Astrocyte (in vitro differentiated cells and primary cell): ENCODE measurements at regions not wholly inside any gene's neighbourhood (a gene's known extent, or its start where the extent isn't known, plus 50 kb on each side); places are given as distances from the start of the nearest gene placed in this dataset.

Experiments
- DNase-seq: peaks from one replicate; pipeline ENCODE4 v3.0.0-alpha.2; 2010; ENCODE audit warnings: low read depth
- FAIRE-seq: peaks from 2 replicates; lab custom pipeline; 2011; peaks lifted over from hg19 to GRCh38; lab: Jason Lieb, UNC
- H2AFZ ChIP-seq: 2 replicates; pipeline ENCODE4 v1.6.0; 2012; ENCODE audit warnings: low read depth, low read length, inconsistent platforms
- H3K27ac ChIP-seq: 2 replicates; pipeline ENCODE4 v1.5.1; 2011; ENCODE audit warnings: low read depth, low read length, inconsistent platforms
- H3K27me3 ChIP-seq: 2 replicates; pipeline ENCODE4 v1.6.0; 2011; ENCODE audit warnings: low read length, inconsistent platforms; ENCODE audit not compliant: insufficient read depth
- H3K36me3 ChIP-seq: 2 replicates; pipeline ENCODE4 v1.5.1; 2011; ENCODE audit warnings: low read length, inconsistent platforms; ENCODE audit not compliant: insufficient read depth
- H3K4me1 ChIP-seq: 2 replicates; pipeline ENCODE4 v1.5.1; 2011; ENCODE audit warnings: low read length, inconsistent platforms; ENCODE audit not compliant: insufficient read depth
- H3K4me2 ChIP-seq: 2 replicates; pipeline ENCODE4 v1.6.0; 2012; ENCODE audit warnings: low read length, inconsistent platforms
- H3K4me3 ChIP-seq: 2 replicates; pipeline ENCODE4 v1.5.1; 2011; ENCODE audit warnings: low read depth, mild to moderate bottlenecking, low read length, inconsistent platforms; ENCODE audit not compliant: insufficient read depth
- H3K79me2 ChIP-seq: 2 replicates; pipeline ENCODE4 v1.6.0; 2012; ENCODE audit warnings: mild to moderate bottlenecking, low read length, inconsistent platforms; ENCODE audit not compliant: insufficient read depth
- H3K9ac ChIP-seq: 2 replicates; pipeline ENCODE4 v1.6.0; 2012; ENCODE audit warnings: mild to moderate bottlenecking, low read length, inconsistent platforms
- H3K9me3 ChIP-seq: 2 replicates; pipeline ENCODE4 v1.5.1; 2012; ENCODE audit warnings: low read depth, mild to moderate bottlenecking, low read length, inconsistent platforms; ENCODE audit not compliant: insufficient read depth
- H4K20me1 ChIP-seq: 2 replicates; pipeline ENCODE4 v1.6.0; 2012; ENCODE audit warnings: low read length, inconsistent platforms; ENCODE audit not compliant: insufficient read depth
- H3K27ac Mint-ChIP-seq: one replicate; pipeline ENCODE4 v1.8.0; 2021; ENCODE audit warnings: mild to moderate bottlenecking, mixed read lengths; ENCODE audit not compliant: unreplicated experiment
- H3K27me3 Mint-ChIP-seq: one replicate; pipeline ENCODE4 v1.8.0; 2021; ENCODE audit warnings: low read depth, mixed read lengths; ENCODE audit not compliant: unreplicated experiment
- H3K36me3 Mint-ChIP-seq: one replicate; pipeline ENCODE4 v1.8.0; 2021; ENCODE audit warnings: low read depth, mixed read lengths; ENCODE audit not compliant: unreplicated experiment
- H3K4me1 Mint-ChIP-seq: one replicate; pipeline ENCODE4 v1.8.0; 2021; ENCODE audit warnings: low read depth, mixed read lengths; ENCODE audit not compliant: unreplicated experiment
- H3K4me3 Mint-ChIP-seq: one replicate; pipeline ENCODE4 v1.8.0; 2021; ENCODE audit warnings: mild to moderate bottlenecking, moderate library complexity, mixed read lengths; ENCODE audit not compliant: unreplicated experiment
- H3K9me3 Mint-ChIP-seq: one replicate; pipeline ENCODE4 v1.8.0; 2021; ENCODE audit warnings: mild to moderate bottlenecking, mixed read lengths; ENCODE audit not compliant: unreplicated experiment
- EZH2 ChIP-seq: IDR thresholded peaks from 2 replicates; pipeline ENCODE4 v1.6.1; 2012; ENCODE audit warnings: mild to moderate bottlenecking, low read length, inconsistent platforms; ENCODE audit not compliant: insufficient read depth
- TF ChIP-seq, protein P1 (sequence below): IDR thresholded peaks from 2 replicates; pipeline ENCODE4 v1.5.1; 2011; ENCODE audit warnings: low read depth, mild to moderate bottlenecking, inconsistent platforms, low read length, moderate library complexity; ENCODE audit not compliant: insufficient read depth

DNA sequence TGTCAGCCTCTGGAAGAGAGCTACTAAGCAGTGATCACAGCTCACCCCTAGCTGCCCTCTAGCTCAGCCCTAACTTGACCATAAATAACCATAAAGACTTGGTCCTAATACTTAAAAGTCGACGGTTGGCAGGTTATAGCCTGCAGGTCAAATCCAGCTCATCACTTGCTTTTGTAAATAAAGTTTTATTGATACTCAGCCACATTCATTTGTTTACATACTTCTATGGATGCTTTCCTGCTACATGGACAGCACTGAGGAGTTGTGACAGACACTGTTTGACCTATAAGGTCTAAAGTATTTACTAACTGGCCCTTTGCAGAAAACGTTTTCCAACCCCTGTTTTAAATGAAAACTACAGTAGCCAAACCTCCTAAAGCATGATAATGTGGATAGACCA lies 151.6 kb upstream of the ASIC2 start:
- FAIRE-seq (no peak), DNase-seq (no peak)
- Histone ChIP-seq H2AFZ (no peak overlapping the region), H3K4me3 (no peak overlapping the region), H3K27me3 (no peaks in the 10 kb centered on the region), H3K27ac (no peak overlapping the region), H3K79me2 (no peaks in the 10 kb centered on the region), H3K4me1 (no peaks in the 10 kb centered on the region), H4K20me1 (no peaks in the 10 kb centered on the region), H3K4me2 (no peak overlapping the region), H3K9ac (no peak overlapping the region), H3K36me3 (no peaks in the 10 kb centered on the region), H3K9me3 (peaks cover 5% of the 10 kb centered on the region)
- TF ChIP-seq, protein P1, sequence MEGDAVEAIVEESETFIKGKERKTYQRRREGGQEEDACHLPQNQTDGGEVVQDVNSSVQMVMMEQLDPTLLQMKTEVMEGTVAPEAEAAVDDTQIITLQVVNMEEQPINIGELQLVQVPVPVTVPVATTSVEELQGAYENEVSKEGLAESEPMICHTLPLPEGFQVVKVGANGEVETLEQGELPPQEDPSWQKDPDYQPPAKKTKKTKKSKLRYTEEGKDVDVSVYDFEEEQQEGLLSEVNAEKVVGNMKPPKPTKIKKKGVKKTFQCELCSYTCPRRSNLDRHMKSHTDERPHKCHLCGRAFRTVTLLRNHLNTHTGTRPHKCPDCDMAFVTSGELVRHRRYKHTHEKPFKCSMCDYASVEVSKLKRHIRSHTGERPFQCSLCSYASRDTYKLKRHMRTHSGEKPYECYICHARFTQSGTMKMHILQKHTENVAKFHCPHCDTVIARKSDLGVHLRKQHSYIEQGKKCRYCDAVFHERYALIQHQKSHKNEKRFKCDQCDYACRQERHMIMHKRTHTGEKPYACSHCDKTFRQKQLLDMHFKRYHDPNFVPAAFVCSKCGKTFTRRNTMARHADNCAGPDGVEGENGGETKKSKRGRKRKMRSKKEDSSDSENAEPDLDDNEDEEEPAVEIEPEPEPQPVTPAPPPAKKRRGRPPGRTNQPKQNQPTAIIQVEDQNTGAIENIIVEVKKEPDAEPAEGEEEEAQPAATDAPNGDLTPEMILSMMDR = no peak
- no peak for TF ChIP-seq EZH2
- Mint-ChIP-seq H3K27me3 (peaks cover 3% of the 10 kb centered on the region), H3K4me3 (no peak overlapping the region), H3K4me1 (no peaks in the 10 kb centered on the region), H3K27ac (no peak overlapping the region), H3K9me3 (peaks cover 7% of the 10 kb centered on the region), H3K36me3 (no peaks in the 10 kb centered on the region)

DNA sequence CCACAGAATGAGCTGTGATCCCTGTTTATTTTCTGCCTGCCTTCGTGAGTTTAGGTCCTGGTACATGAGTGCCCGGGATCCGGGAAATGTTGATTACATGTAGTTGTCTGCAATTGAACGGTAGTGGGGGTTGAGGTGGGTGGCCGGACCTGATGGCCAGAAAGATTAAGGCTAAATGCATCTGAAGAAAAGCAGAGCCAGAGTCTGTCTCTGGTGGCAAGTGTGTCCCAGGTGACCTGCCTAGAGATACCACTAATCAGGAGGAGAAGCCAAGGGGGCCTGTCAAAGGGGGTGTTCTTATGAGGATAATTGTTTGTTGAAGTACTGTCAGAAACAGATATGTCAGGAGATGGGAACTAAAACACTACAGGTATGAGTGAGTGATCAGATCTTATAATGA lies 154.0 kb upstream of the ASIC2 start:
- H3K9ac ChIP-seq = no peak overlapping the region
- FAIRE-seq = no peak
- peaks cover 3% of the 10 kb centered on the region for H3K27me3 Mint-ChIP-seq

DNA sequence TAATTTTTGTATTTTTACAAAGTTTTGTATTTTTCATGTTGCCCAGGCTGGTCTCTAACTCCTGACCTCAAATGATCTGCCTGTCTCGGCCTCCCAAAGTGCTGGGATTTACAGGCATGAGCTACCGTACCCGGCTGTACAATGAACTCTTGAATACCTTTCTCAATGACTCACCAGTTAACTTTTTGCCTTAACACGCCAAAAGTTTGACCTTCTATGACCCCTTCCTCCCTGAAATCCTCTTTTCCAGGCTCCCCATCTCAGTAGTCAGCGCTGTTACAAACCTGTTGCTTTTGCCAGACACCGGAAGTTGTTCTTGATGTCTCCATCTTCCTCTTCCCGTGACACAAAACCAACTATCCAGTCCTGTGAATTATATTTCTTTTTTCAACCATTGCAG lies 158.1 kb upstream of the ASIC2 start:
- Histone ChIP-seq H3K27ac (no peak overlapping the region), H3K9ac (no peak overlapping the region), H3K4me2 (no peak overlapping the region), H3K4me1 (no peaks in the 10 kb centered on the region), H3K36me3 (no peaks in the 10 kb centered on the region), H3K4me3 (no peak overlapping the region), H3K9me3 (no peaks in the 10 kb centered on the region), H4K20me1 (no peaks in the 10 kb centered on the region), H3K79me2 (no peaks in the 10 kb centered on the region), H3K27me3 (no peaks in the 10 kb centered on the region), H2AFZ (no peak overlapping the region)
- Mint-ChIP-seq H3K36me3 (no peaks in the 10 kb centered on the region), H3K9me3 (peaks cover 9% of the 10 kb centered on the region), H3K27me3 (peaks cover 3% of the 10 kb centered on the region), H3K4me3 (no peak overlapping the region), H3K27ac (peak overlapping the region; percentile 59), H3K4me1 (peaks cover 27% of the 10 kb centered on the region)
- DNase-seq = no peak
- TF ChIP-seq, protein P1 = no peak
- FAIRE-seq = no peak

More for the DNA sequence above, 154.0 kb upstream of the ASIC2 start:
- no peaks in the 10 kb centered on the region for H3K79me2 ChIP-seq
- peaks cover 5% of the 10 kb centered on the region for H3K9me3 ChIP-seq
- H3K4me2 ChIP-seq = no peak overlapping the region
- H3K36me3 ChIP-seq = no peaks in the 10 kb centered on the region
- Mint-ChIP-seq H3K27ac (peak overlapping the region; percentile 10), H3K4me1 (peaks cover 9% of the 10 kb centered on the region), H3K36me3 (no peaks in the 10 kb centered on the region), H3K9me3 (peaks cover 9% of the 10 kb centered on the region), H3K4me3 (no peak overlapping the region)
- no peaks in the 10 kb centered on the region for H3K4me1 ChIP-seq
- no peak for DNase-seq
- H3K27ac ChIP-seq = no peak overlapping the region
- no peak overlapping the region for H3K4me3 ChIP-seq
- no peaks in the 10 kb centered on the region for H4K20me1 ChIP-seq
- H3K27me3 ChIP-seq = no peaks in the 10 kb centered on the region
- H2AFZ ChIP-seq = no peak overlapping the region
- TF ChIP-seq EZH2 = no peak
- TF ChIP-seq, protein P1 = no peak
